Epithelial cell of esophagus (primary cell): ENCODE measurements at regions not wholly inside any gene's neighbourhood (a gene's known extent, or its start where the extent isn't known, plus 50 kb on each side); places are given as distances from the start of the nearest gene placed in this dataset.

Experiments
- DNase-seq: peaks from one replicate; pipeline ENCODE4 v3.0.0; 2010; ENCODE audit warnings: low read depth
- H3K4me3 ChIP-seq: 2 replicates; pipeline ENCODE4 v1.5.1; 2011; ENCODE audit warnings: mild to moderate bottlenecking, low read length, control low read depth
- CTCF ChIP-seq: IDR thresholded peaks from 2 replicates; pipeline ENCODE4 v1.5.1; 2011; ENCODE audit warnings: low read depth, mild to moderate bottlenecking, low read length, control low read depth, inconsistent platforms; ENCODE audit not compliant: insufficient read depth; ENCODE audit errors: missing control alignments

- TF ChIP-seq CTCF, result no peak
- no peak overlapping the region for H3K4me3 ChIP-seq
- no peak for DNase-seq
Measured at GRCh38 chr12:38154096-38155019, 162.2 kb upstream of the ALG10B start.

- no peak for TF ChIP-seq CTCF
- DNase-seq, result no peak
- no peak overlapping the region for H3K4me3 ChIP-seq
Measured at GRCh38 chr12:38155020-38155395, 161.6 kb upstream of the ALG10B start.

GRCh38 chr12:38155526-38156496, 160.8 kb upstream of the ALG10B start:
- no peak for DNase-seq
- TF ChIP-seq CTCF, result no peak
- no peak overlapping the region for H3K4me3 ChIP-seq

- TF ChIP-seq CTCF, result no peak
- no peak for DNase-seq
- H3K4me3 ChIP-seq, result no peak overlapping the region
Measured at GRCh38 chr12:38156497-38157245, 159.9 kb upstream of the ALG10B start.

GRCh38 chr12:38157274-38157932, 159.2 kb upstream of the ALG10B start:
- H3K4me3 ChIP-seq, result no peak overlapping the region
- no peak for DNase-seq
- TF ChIP-seq CTCF, result no peak

GRCh38 chr12:38157933-38158401, 158.6 kb upstream of the ALG10B start:
- no peak for TF ChIP-seq CTCF
- no peak for DNase-seq
- H3K4me3 ChIP-seq, result no peak overlapping the region
